Heart right ventricle (tissue), 16 donors: ENCODE measurements at regions not wholly inside any gene's neighbourhood (a gene's known extent, or its start where the extent isn't known, plus 50 kb on each side); places are given as distances from the start of the nearest gene placed in this dataset.

Experiments used
- ATAC-seq, 8 donors: fragments of 200-7000 bp; cut with Tn5 transposase; one replicate each; pipeline ENCODE4 v1.9.1; 2020; ENCODE audit warnings: mild to moderate bottlenecking in 8 of 8, moderate library complexity in 8 of 8, moderate number of reproducible peaks in 1 of 8
- DNase-seq, 2 donors: peaks; one replicate each; pipeline ENCODE4 v3.0.0-alpha.2; 2020
- H3K27ac ChIP-seq, 10 donors: fragments of 200-600 bp; sonication (generic) in 2 of 10; one replicate each; pipeline versions ENCODE4 v1.5.0 to v1.8.0; 2020 to 2022; ENCODE audit warnings: mild to moderate bottlenecking in 3 of 10
- H3K27me3 ChIP-seq, 7 donors: fragments of 200-600 bp; one replicate each; pipeline ENCODE4 v1.8.0; 2021 to 2022; ENCODE audit warnings: mild to moderate bottlenecking in 2 of 7
- H3K36me3 ChIP-seq, 9 donors: fragments of 200-600 bp; sonication (generic) in 1 of 9; one replicate each; pipeline versions ENCODE4 v1.5.0 to v1.8.0; 2020 to 2022; ENCODE audit warnings: mild to moderate bottlenecking in 2 of 9
- H3K4me1 ChIP-seq, 9 donors: fragments of 200-600 bp; sonication (generic) in 1 of 9; one replicate each; pipeline versions ENCODE4 v1.5.0 to v1.8.0; 2020 to 2022; ENCODE audit warnings: mild to moderate bottlenecking in 4 of 9
- H3K4me3 ChIP-seq, 10 donors: fragments of 200-600 bp; sonication (generic) in 2 of 10; one replicate each; pipeline versions ENCODE4 v1.5.0 to v1.8.0; 2020 to 2022; ENCODE audit warnings: mild to moderate bottlenecking in 7 of 10, moderate library complexity in 2 of 10
- H3K9me3 ChIP-seq, 11 donors: fragments of 200-600 bp in 10 of 11; sonication (generic) in 2 of 11; one replicate each; pipeline versions ENCODE4 v1.5.0 to v1.8.0; 2013 to 2022; ENCODE audit warnings: mild to moderate bottlenecking in 2 of 11, control low read depth in 1 of 11, moderate library complexity in 1 of 11
- WGBS, 2 donors: extraction: QIAGEN DNeasy Blood & Tissue Kit; methylation state at CpG; one replicate each; pipeline ENCODE4 v1.1.7; 2013; ENCODE audit warnings: inconsistent platforms in 1 of 2; 5-methylcytosine and 5-hydroxymethylcytosine counted together
- intact Hi-C, 10 donors: fragments of 100-400 bp; cut with DNase I; formaldehyde crosslinking; loops; one replicate each; pipeline versions ENCODE4 v1.11.1 to v1.14.2; 2022
- TF ChIP-seq, protein P1 (sequence below), 9 donors: fragments of 200-600 bp; sonication (generic) in 2 of 9; IDR thresholded peaks; one replicate each; pipeline versions ENCODE4 v1.5.0 to v1.8.0; 2021 to 2022; ENCODE audit warnings: antibody characterized with exemption in 9 of 9, mild to moderate bottlenecking in 5 of 9, moderate library complexity in 1 of 9
- donor health status: Arrhythmogenic right ventricular cardiomyopathy.
- donor health status: ischemic (EF 13 %, LVEDD 7.1; RV severe dilation, severe dysfunction).
- donor health status: healthy with polysubstance abuse.
- donor health status: DM: no; HTN: yes; CAD: no.
- donor health status: DM: no; HTN: no; CAD: no.
- donor health status: ischemic (EF 25% LVEDD 6.9; RV normal size, moderate dysfunction).
- donor health status: ischemic (EF 25% LVEDD 5.7; RV mildly dilated, moderate dysfunction).
- donor health status: healthy.
- donor health status: DM: yes; HTN: yes; CAD: no.
- donor health status: Ischemic cardiomyopathy.
- donor health status: ischemic (EF 35%, LVEDD 5.7; RV mildly dilated, moderate dysfunction).
- donor health status: nonischemic (EF 11% LVEDD 7.7; RV severe dilation, severe dysfunction).
- donor health status: DM: yes; HTN: yes; CAD: no.
- donor health status: PGD.
- donor health status: ischemic (EF 29% LVEDD 5.4; RV normal size, mild dysfunction).
- donor health status: nonischemic (EF 23%, LVEDD 6.1; RV moderate dilation, normal function).

DNA sequence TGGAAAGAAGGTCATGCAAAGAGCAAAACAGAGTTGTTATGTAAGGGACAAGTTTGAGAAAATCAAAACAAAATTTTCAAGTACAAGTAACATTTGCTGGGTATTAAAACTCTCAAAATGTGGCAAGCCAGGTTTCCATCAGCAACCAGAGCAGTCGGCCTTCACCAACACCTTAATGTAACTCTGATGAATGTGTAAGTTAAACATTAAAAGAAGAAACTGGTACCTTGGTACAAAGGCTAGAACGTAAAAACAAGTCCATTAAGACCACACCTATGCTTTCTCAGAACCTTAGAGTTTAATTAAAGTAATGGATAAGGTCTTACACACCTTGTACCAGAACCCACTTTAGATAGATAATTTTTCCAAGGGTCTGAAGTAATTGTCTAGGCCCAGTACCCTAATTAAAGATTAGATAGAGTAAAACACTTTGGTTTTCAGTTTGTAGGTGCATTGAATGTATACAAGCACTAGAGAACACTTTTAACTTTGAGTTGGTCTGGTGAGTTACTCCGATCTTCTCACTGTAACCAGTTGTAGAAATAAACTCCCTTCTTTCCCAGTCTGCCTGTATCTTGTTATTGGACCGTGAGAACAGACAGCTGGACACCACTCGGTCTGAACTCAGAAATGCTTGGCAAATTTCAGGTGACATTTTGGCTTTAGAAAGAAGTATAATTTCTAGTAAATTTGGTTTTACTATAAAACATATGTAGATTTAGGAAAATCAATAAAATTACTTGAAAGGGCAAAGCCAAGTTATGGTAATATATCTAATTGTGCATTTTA is 319.4 kb downstream of the HTR1B start:
- H3K27ac ChIP-seq = no peak overlapping the region
- H3K27me3 ChIP-seq = no peaks in the 10 kb centered on the region
- no peak for DNase-seq
- H3K4me3 ChIP-seq = no peak overlapping the region
- 76 to 83% methylated on average over 5 of the region's 5 CpGs for WGBS, 2 donors
- no peaks in the 10 kb centered on the region for H3K4me1 ChIP-seq
- TF ChIP-seq, protein P1, sequence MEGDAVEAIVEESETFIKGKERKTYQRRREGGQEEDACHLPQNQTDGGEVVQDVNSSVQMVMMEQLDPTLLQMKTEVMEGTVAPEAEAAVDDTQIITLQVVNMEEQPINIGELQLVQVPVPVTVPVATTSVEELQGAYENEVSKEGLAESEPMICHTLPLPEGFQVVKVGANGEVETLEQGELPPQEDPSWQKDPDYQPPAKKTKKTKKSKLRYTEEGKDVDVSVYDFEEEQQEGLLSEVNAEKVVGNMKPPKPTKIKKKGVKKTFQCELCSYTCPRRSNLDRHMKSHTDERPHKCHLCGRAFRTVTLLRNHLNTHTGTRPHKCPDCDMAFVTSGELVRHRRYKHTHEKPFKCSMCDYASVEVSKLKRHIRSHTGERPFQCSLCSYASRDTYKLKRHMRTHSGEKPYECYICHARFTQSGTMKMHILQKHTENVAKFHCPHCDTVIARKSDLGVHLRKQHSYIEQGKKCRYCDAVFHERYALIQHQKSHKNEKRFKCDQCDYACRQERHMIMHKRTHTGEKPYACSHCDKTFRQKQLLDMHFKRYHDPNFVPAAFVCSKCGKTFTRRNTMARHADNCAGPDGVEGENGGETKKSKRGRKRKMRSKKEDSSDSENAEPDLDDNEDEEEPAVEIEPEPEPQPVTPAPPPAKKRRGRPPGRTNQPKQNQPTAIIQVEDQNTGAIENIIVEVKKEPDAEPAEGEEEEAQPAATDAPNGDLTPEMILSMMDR (IDR thresholded peaks at IDR 0.05) = no peak
- intact Hi-C loops = no loop called here
- no peaks in the 10 kb centered on the region for H3K36me3 ChIP-seq
- no peak for ATAC-seq
- no peaks in the 10 kb centered on the region for H3K9me3 ChIP-seq

DNA sequence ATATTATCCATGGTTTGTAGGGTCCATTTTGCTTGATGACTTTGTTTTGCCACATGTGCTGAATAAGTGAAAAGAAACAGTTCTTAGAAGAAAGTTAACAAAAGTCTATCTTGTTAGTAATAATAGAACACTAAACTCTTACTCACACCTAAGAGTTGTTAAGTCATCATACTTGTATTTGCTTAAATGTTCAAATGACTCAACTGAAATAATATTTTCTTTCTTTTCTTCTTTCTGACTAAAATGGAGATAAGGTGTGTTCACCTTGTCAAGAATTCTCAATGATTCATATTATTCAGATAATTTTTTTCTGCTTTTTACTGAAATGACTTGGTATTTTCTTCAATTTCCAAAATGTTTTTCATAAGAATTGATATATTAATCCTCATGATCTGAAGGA is 327.2 kb downstream of the HTR1B start:
- intact Hi-C loops = no loop called here
- Histone ChIP-seq H3K27me3 (no peaks in the 10 kb centered on the region), H3K4me3 (no peak overlapping the region), H3K27ac (no peak overlapping the region), H3K9me3 (no peaks in the 10 kb centered on the region), H3K36me3 (no peaks in the 10 kb centered on the region), H3K4me1 (no peaks in the 10 kb centered on the region)
- ATAC-seq (no peak), DNase-seq (no peak)
- TF ChIP-seq, protein P1 (IDR thresholded peaks at IDR 0.05) = no peak

DNA sequence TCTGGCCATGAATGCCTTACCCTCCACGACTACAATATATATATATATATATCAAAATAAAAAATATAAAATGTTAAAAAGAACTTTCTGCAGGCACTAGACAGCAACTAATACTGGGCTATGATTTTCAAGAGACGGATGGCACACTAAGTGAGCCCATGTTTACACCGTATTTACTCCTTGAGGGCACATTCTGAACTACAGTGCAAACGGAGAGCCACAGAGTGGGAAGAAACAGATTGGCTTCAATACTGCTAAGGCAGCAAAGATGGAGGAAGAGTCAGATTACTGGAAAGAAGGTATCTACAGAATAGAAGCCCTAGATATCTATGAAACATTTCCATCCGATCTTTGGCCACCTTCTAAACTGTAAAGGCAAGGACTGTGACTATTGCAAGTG is 330.3 kb downstream of the HTR1B start:
- Histone ChIP-seq H3K4me1 (no peaks in the 10 kb centered on the region), H3K36me3 (no peaks in the 10 kb centered on the region)
- WGBS, 2 donors = 79 to 90% methylated on average over 5 of the region's 5 CpGs

DNA sequence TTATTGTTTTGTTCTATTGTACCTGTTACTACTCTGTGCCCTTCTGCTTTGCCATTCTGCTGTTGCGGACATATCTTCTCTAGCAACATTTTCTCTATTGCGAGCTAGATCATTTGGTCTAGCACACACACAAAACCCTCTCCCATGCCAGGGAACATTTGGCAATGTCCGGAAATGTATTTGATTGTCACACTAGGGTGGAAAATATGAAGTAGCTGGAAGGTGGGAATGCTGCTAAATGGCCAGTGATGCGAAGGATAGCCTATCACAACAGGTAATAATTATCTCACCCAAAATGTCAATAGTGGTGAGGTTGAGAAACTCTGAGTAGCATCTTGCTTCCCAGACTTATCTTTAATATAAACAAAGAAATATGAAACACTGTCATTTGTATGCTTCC is 331.9 kb downstream of the HTR1B start:
- H3K27me3 ChIP-seq = no peaks in the 10 kb centered on the region
- TF ChIP-seq, protein P1 (IDR thresholded peaks at IDR 0.05) = no peak
- intact Hi-C loops = no loop called here
- 88 to 90% methylated on average over 4 of the region's 4 CpGs for WGBS, 2 donors
- H3K4me1 ChIP-seq = no peaks in the 10 kb centered on the region
- H3K4me3 ChIP-seq = no peak overlapping the region
- no peak overlapping the region for H3K27ac ChIP-seq
- H3K36me3 ChIP-seq = no peaks in the 10 kb centered on the region
- ATAC-seq (no peak), DNase-seq (no peak)
- peaks cover 0 to 30% (median 6%) of the 10 kb centered on the region in 11 donors for H3K9me3 ChIP-seq

More for the DNA sequence above, 330.3 kb downstream of the HTR1B start:
- no peak for ATAC-seq
- TF ChIP-seq, protein P1 (IDR thresholded peaks at IDR 0.05) = no peak
- intact Hi-C loops = no loop called here
- peaks cover 0 to 19% (median 6%) of the 10 kb centered on the region in 11 donors for H3K9me3 ChIP-seq
- no peak for DNase-seq
- H3K4me3 ChIP-seq = no peak overlapping the region
- H3K27ac ChIP-seq = no peak overlapping the region
- no peaks in the 10 kb centered on the region for H3K27me3 ChIP-seq
